ENCODE measurements at regions not wholly inside any gene's neighbourhood (a gene's known extent, or its start where the extent isn't known, plus 50 kb on each side); places are given as distances from the start of the nearest gene placed in this dataset.
"Not testable (repeated sequence)": the region's sequence is repeated elsewhere in the genome, so short reads cannot be mapped to it uniquely, and the experiment has no call there.

DNA sequence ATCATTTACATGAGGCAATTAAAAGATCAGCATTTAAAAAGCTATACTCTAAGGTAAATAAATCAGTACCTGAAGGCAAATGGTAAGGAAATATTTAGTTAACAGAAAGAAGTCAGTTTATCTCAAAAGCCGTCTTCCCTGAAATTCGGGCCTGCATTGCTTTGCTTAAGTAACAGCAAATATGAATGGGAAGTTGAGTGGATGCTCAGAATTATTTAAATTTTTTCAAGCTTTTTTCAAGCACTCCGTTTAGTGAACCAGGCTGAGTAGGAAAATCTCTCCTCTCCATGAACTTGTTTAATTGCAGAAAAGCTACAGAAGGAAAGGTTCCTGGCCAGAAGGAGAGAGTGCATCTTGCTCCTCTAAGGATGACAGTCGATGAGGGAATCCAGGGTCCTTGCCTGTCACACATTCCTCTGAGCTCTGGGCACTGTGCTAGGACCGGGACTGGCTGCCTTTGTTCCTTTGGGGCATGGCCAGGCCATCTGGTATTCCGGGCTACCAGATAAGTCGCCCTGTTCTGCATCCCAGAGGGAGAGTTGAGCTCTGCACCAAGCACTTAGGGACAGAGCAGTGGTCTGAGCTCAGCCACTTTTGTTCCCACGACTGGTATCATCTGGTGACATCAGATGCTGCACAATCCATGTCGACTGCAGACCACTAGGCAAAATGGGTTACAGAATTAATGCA lies 77.6 kb downstream of the RIN2 start:
- no peak for DNase-seq

- no peak for DNase-seq
Observed at GRCh38 chr20:19838468-19838867, 80.4 kb downstream of the RIN2 start.

GRCh38 chr20:19839053-19839452 lies 81.0 kb downstream of the RIN2 start:
- no peak for DNase-seq

DNA sequence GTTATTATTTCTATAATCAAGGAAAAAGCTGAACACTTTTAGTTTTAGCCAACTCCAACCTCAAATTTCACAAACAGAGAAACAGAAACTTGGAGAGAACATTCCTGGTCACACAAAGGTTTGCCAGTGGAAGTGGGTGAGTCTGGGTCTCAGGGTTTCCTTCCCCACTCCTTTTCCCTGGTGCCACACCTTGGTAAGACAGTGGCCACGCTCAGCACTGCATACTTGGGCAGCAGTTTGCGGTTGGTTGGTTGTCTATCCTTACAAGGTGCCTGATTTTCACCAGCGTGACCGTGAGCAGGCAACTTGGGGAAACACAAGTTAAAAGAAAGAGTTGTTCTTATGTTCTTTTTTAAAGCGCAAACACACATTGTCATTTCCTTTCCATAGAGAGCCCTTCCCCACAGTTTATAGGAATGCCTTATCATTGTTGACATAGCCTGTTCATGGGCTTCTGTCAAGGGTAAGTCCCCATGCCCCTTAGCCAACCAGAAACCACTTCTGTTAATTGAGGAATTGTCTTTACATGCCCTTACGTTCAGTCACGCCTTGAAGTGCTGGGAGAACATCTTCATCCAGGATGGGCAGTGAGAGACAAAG lies 82.2 kb downstream of the RIN2 start:
- no peak for DNase-seq

DNA sequence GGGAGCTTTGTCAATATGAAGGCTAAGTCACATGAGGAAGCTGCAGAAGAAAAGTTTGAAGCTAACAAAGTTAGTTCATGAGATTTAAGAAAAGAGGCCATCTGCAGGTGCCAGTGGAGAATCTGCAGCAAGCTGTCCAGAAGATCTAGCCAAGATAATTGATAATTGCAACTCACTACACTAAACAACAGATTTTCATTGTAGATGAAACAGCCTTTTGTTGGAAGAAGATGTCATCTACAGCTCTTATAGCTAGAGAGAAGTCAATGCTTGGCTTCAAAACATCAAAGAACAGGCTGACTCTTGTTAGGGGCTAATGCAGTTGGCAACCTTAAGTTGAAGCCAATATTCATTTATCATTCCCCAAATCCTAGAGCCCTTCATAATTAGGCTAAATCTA lies 83.7 kb downstream of the RIN2 start:
- DNase-seq = no peak

GRCh38 chr20:19844850-19845249 lies 86.8 kb downstream of the RIN2 start:
- DNase-seq = not testable (repeated sequence)

DNA sequence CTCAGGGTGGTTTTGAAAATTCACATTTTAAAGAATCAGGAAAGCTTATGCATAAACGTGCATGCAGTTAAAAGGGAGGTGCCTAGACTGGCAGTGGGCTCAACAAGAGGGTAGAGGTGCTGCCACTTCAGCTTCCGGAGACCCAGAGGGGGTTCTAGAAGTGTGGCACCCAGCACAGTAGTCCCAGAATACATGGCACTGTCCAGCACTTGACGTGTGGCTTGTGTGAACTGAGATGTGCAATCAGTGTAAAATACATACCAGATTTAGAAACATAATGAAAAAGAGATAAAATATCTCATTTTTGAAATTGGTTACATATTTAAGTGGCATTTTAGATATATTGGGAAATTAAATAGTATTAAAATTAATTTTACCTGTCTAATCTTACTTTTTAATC lies 89.3 kb downstream of the RIN2 start:
- no peak for DNase-seq

- DNase-seq = no peak
Observed at GRCh38 chr20:19849341-19850197, 91.5 kb downstream of the RIN2 start.

- DNase-seq = no peak
Observed at GRCh38 chr20:19850198-19850533, 92.1 kb downstream of the RIN2 start.

DNA sequence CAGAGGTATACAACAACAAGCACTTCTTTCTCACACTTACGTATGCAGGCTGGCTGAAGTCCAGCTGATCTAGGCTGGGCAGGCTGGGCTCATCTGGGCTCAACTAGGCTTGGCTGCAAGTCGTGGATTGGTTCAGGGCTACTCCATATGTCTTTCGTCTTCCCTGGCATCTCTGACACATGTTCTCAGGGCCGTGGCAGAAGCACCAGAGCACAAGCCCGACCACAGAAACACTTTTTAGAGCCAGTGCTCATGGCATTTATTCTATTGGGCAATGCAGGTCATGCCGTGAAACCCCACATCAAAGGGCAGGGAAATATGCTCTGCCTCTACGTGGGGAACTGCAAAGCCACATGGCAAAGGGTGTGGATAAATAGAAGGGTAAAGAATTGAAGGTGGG lies 93.8 kb downstream of the RIN2 start:
- no peak for DNase-seq

DNA sequence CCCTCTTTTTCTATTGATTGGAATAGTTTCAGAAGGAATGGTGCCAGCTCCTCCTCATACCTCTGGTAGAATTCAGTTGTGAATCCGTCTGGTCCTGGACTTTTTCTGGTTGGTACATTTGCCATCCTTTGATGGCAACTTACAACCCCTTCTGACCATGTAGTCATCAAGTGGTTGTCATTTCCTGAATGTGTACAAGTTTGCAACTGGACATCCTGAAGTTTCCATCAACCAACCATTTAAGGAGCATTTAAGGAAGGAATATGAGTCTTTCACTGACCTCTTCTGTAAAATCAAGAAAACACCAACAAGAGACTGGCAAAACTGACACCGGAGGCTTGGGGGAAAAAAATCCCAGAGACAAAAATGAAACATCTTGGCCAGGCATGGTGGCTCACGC lies 97.4 kb downstream of the RIN2 start:
- no peak for DNase-seq

DNA sequence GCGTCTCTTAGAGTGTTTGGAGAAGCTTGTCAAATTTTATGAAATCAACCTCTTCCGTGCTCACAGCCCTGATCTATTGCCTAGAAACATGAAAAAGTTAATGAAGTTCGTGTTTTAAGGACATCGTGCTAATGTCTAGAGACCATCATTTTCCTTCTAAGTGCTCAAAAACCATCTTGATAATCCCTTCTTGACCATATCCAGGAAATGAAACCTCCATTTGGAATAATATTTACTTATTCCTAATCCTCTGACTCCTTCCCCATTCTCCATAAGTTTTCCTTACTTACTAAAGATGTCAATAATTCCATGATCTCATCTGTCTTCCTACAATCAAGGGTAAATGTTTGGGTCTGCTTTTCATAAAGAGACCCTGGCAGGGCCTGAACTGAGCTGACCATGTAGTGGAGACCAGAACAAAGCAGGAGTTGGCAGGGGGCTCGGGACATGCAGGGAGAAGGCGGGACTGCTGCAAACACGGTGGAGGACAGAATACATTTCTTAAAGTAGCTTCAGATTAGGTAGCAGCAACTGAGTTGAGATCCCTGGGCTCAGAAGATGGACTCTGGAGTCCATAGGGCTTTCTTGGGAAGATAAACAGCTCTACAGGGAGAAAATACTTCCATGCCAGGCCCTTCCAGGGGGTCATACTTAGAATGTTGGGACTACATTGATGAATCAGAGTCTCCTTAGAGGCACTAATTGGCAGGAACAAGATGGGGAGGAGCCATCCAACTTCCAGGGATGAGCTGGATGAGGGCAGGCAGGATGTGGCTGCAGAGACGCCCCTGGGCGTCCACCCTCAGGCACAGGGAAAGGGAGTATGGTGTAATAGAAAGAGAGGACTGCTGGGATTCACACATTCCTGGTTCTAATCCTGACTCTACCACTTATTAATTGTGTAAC lies 100.7 kb downstream of the RIN2 start:
- DNase-seq = no peak

DNA sequence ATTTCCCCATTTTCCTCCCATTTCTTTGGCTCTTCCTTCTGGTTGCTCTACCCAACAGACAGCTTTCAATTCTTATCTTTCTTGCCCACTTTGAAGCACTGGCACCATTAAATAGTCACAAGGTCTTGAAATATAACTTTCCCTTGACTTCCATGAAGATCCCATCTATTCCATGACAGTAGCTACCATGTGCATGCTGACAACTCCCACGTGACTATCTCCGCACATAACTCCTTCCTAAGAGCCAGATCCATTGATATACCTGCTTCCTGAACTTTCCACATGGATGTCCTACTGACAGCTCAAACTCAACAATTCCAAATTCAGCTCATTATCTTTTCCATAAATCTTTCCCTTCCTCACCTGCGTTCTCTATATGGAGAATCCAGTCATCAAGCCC lies 101.4 kb downstream of the RIN2 start:
- no peak for DNase-seq

GRCh38 chr20:19860737-19861136 lies 102.7 kb downstream of the RIN2 start:
- DNase-seq = no peak

DNA sequence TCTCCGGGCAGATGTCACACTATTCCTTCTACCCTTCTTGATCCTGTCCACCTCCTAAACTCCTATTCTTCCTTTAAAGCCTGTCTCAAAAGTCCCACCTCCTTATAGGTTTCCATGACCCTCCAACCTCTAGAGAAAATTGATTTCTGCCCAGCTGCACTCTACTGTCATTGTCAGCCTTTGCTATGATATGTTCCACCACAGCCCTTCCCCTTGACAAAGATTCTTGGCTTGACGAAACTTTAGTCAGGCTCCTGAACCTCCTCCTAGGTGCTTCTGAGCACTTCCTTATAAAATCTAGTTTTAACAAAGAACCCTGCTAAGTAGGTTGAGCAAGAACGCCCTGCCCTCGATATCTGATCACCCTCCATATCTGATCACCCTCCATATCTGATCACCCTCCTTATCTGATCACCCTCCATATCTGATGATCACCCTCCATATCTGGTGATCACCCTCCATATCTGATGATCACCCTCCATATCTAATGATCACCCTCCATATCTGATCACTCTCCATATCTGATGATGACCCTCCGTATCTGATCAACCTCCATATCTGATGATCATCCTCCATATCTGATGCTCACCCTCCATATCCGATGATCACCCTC lies 103.2 kb downstream of the RIN2 start:
- no peak for DNase-seq

DNA sequence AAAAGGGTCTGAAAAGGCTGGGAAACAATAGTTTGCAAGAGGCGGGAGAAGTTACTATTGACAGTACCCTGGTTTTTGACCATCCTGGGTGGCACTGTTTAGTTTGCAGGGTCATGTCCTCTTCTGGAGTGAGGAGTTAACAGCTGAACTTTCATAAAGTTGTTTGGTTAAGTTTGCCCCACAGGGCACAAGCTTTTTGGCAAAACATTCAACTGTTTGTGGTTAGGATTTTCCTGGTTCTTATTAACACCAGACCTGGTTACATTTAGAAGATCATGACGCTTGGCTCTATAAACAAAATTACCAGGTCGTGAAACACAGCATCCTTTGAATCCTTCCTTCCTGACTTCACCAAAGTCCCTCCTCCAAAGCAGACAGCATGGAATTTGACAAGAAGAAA lies 106.1 kb downstream of the RIN2 start:
- DNase-seq = no peak

DNA sequence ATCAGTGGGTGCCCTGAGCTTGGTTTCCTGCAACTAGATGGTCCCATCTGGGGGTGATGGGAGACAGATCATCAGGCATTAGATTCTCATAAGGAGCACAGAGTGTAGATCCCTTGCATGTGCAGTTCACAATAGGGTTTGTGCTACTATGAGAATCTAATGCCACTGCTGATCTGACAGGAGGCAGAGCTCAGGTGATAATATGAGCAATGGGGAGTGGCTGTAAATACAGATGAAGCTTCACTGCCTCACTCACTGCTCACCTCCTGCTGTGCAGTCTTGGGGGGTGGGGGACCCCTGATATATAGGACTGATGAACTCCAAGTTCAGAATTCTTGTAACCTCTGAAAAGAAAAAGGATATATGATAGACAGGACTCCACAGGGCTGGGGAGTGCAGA lies 108.0 kb downstream of the RIN2 start:
- no peak for DNase-seq

DNA sequence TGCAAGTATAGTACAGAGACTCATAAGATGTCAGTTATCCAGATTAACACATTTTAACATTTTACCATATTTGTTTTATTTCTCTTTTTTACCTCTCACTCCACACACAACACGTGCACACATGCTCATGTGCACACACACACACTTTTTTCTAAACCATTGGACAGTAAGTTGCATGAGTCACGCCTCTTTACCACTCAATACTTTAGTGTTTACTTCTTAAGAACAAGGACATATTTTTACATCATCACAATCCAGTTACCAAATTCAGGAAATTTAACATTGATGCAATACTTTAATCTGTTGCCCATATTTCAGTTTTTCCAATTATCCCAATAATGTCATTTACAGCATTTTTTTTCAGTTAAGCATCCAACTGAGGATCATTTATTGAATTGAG lies 109.0 kb downstream of the RIN2 start:
- no peak for DNase-seq

GRCh38 chr20:19867940-19868371 lies 109.9 kb downstream of the RIN2 start:
- no peak for DNase-seq

GRCh38 chr20:19868441-19868840 lies 110.4 kb downstream of the RIN2 start:
- no peak for DNase-seq

GRCh38 chr20:19872001-19872400 lies 113.9 kb downstream of the RIN2 start:
- DNase-seq = no peak

GRCh38 chr20:19874040-19874727 lies 116.1 kb downstream of the RIN2 start:
- DNase-seq = no peak
